Natural killer cell (primary cell): ENCODE measurements at regions not wholly inside any gene's neighbourhood (a gene's known extent, or its start where the extent isn't known, plus 50 kb on each side); places are given as distances from the start of the nearest gene placed in this dataset.
A peak's percentile ranks its signal among the peaks of the same experiment; 100 is the strongest.

Source experiments
- ATAC-seq, 3 donors: fragments of 150-1000 bp in 2 of 3; fragments of 200-7000 bp in 1 of 3; cut with Tn5 transposase; 1 replicate in 1 of 3; 2 replicates in 2 of 3; pipeline ENCODE4 v1.10.0; 2021; ENCODE audit warnings: mild to moderate bottlenecking in 2 of 3, moderate library complexity in 2 of 3
- DNase-seq, 2 donors: peaks; one replicate each; pipeline versions ENCODE4 v3.0.0 to v3.0.0-alpha.2; 2013 to 2021; ENCODE audit warnings: mixed read lengths in 1 of 2
- H3K27ac ChIP-seq: one replicate; pipeline ENCODE4 v1.5.1; 2013; ENCODE audit warnings: mild to moderate bottlenecking, low read length
- H3K27me3 ChIP-seq: one replicate; pipeline ENCODE4 v1.6.1; 2013; ENCODE audit warnings: low read length; ENCODE audit not compliant: control insufficient read depth, insufficient read depth
- H3K36me3 ChIP-seq: one replicate; pipeline ENCODE4 v1.6.1; 2013; ENCODE audit warnings: low read length; ENCODE audit not compliant: control insufficient read depth, insufficient read depth
- H3K4me1 ChIP-seq: one replicate; pipeline ENCODE4 v1.6.1; 2013; ENCODE audit warnings: low read length; ENCODE audit not compliant: control insufficient read depth, insufficient read depth
- H3K4me3 ChIP-seq: one replicate; pipeline ENCODE4 v1.5.1; 2013; ENCODE audit warnings: low read length
- H3K9me3 ChIP-seq: one replicate; pipeline ENCODE4 v1.6.1; 2013; ENCODE audit warnings: low read length; ENCODE audit not compliant: control insufficient read depth, insufficient read depth
- H3K27ac Mint-ChIP-seq, 2 donors: one replicate each; pipeline ENCODE4 v1.8.0; 2022; ENCODE audit warnings: mild to moderate bottlenecking in 2 of 2, mixed read lengths in 2 of 2, moderate library complexity in 1 of 2
- H3K27me3 Mint-ChIP-seq, 2 donors: one replicate each; pipeline ENCODE4 v1.8.0; 2022; ENCODE audit warnings: low read depth in 2 of 2, mixed read lengths in 2 of 2
- H3K36me3 Mint-ChIP-seq: one replicate; pipeline ENCODE4 v1.8.0; 2022; ENCODE audit warnings: mixed read lengths
- H3K4me1 Mint-ChIP-seq, 2 donors: one replicate each; pipeline ENCODE4 v1.8.0; 2022; ENCODE audit warnings: mixed read lengths in 2 of 2
- H3K4me3 Mint-ChIP-seq: one replicate; pipeline ENCODE4 v1.8.0; 2022; ENCODE audit warnings: mild to moderate bottlenecking, moderate library complexity, mixed read lengths
- H3K9me3 Mint-ChIP-seq, 2 donors: one replicate each; pipeline ENCODE4 v1.8.0; 2022; ENCODE audit warnings: mixed read lengths in 2 of 2
- WGBS: methylation state at CpG from one replicate; pipeline ENCODE4 v1.1.7; 2013; ENCODE audit warnings: missing lambda C conversion rate; ENCODE audit not compliant: insufficient coverage; 5-methylcytosine and 5-hydroxymethylcytosine counted together
- intact Hi-C: fragments of 100-400 bp; cut with micrococcal nuclease; formaldehyde crosslinking; loops from one replicate; pipeline ENCODE4 v1.14.2; 2022
- TF ChIP-seq, protein P1 (sequence below): fragments of 200-600 bp; IDR thresholded peaks from one replicate; pipeline ENCODE4 v1.8.0; 2022; ENCODE audit warnings: antibody characterized with exemption

GRCh38 chr11:127098684-127099083, 98.1 kb upstream of the KIRREL3 start:
- WGBS = 84% methylated on average over 1 of the region's 1 CpG
- Mint-ChIP-seq H3K4me1 (no peaks in the 10 kb centered on the region), H3K4me3 (no peak overlapping the region), H3K36me3 (no peaks in the 10 kb centered on the region), H3K27ac (no peak overlapping the region), H3K27me3 (peaks cover 0 to 3% of the 10 kb centered on the region in 2 donors), H3K9me3 (no peaks in the 10 kb centered on the region)
- H3K4me3 ChIP-seq = no peak overlapping the region
- H3K9me3 ChIP-seq = no peaks in the 10 kb centered on the region
- no peaks in the 10 kb centered on the region for H3K4me1 ChIP-seq
- ATAC-seq = no peak
- H3K36me3 ChIP-seq = no peaks in the 10 kb centered on the region
- intact Hi-C loops = no loop called here
- DNase-seq = no peak
- TF ChIP-seq, protein P1, sequence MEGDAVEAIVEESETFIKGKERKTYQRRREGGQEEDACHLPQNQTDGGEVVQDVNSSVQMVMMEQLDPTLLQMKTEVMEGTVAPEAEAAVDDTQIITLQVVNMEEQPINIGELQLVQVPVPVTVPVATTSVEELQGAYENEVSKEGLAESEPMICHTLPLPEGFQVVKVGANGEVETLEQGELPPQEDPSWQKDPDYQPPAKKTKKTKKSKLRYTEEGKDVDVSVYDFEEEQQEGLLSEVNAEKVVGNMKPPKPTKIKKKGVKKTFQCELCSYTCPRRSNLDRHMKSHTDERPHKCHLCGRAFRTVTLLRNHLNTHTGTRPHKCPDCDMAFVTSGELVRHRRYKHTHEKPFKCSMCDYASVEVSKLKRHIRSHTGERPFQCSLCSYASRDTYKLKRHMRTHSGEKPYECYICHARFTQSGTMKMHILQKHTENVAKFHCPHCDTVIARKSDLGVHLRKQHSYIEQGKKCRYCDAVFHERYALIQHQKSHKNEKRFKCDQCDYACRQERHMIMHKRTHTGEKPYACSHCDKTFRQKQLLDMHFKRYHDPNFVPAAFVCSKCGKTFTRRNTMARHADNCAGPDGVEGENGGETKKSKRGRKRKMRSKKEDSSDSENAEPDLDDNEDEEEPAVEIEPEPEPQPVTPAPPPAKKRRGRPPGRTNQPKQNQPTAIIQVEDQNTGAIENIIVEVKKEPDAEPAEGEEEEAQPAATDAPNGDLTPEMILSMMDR = no peak
- H3K27me3 ChIP-seq = no peaks in the 10 kb centered on the region
- no peak overlapping the region for H3K27ac ChIP-seq

DNA sequence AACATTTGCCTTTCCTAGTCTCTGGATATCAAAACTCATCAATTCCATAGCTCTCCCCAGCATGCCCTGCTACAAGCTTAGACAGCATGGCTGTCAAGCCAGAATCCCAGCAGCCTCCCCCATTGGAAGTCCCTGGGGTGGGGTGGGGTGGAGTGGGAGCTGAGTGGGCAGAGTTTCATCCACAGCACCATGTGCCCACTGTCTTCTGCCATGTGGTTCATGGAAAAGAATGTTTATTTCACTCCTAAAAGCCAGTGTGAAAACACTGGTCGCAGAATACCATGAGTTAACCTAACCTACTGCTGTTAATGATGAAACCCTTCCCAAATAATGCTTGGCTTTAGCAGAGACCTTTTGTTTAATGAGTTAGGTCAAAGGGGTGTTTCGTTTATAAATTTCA, 80.2 kb upstream of the KIRREL3 start:
- no peak overlapping the region for H3K27ac ChIP-seq
- H3K27me3 ChIP-seq = no peaks in the 10 kb centered on the region
- no peak overlapping the region for H3K4me3 ChIP-seq
- H3K27me3 Mint-ChIP-seq = no peaks in the 10 kb centered on the region
- DNase-seq (no peak), ATAC-seq (no peak)
- no peaks in the 10 kb centered on the region for H3K4me1 Mint-ChIP-seq
- H3K4me3 Mint-ChIP-seq = no peak overlapping the region
- H3K36me3 ChIP-seq = no peaks in the 10 kb centered on the region
- no peaks in the 10 kb centered on the region for H3K4me1 ChIP-seq
- WGBS = 60% methylated on average over 1 of the region's 2 CpGs
- H3K9me3 ChIP-seq = no peaks in the 10 kb centered on the region
- intact Hi-C loops = no loop called here
- H3K9me3 Mint-ChIP-seq = no peaks in the 10 kb centered on the region
- H3K36me3 Mint-ChIP-seq = no peaks in the 10 kb centered on the region
- TF ChIP-seq, protein P1 = no peak
- H3K27ac Mint-ChIP-seq = no peak overlapping the region

- H3K9me3 ChIP-seq = no peaks in the 10 kb centered on the region
- no peak overlapping the region for H3K27ac Mint-ChIP-seq
- H3K4me1 ChIP-seq = no peaks in the 10 kb centered on the region
- H3K9me3 Mint-ChIP-seq = no peaks in the 10 kb centered on the region
- WGBS = 89% methylated on average over 3 of the region's 4 CpGs
- H3K36me3 Mint-ChIP-seq = no peaks in the 10 kb centered on the region
- no peak overlapping the region for H3K27ac ChIP-seq
- intact Hi-C loops = no loop called here
- H3K27me3 Mint-ChIP-seq = peaks cover 7 to 9% of the 10 kb centered on the region in 2 donors
- no peaks in the 10 kb centered on the region for H3K36me3 ChIP-seq
- no peak overlapping the region for H3K4me3 Mint-ChIP-seq
- H3K4me1 Mint-ChIP-seq = no peaks in the 10 kb centered on the region
- DNase-seq = no peak
- ATAC-seq = no peak
- H3K27me3 ChIP-seq = no peaks in the 10 kb centered on the region
- H3K4me3 ChIP-seq = no peak overlapping the region
- TF ChIP-seq, protein P1 = no peak
Measured at GRCh38 chr11:127075758-127076157, 75.2 kb upstream of the KIRREL3 start.

DNA sequence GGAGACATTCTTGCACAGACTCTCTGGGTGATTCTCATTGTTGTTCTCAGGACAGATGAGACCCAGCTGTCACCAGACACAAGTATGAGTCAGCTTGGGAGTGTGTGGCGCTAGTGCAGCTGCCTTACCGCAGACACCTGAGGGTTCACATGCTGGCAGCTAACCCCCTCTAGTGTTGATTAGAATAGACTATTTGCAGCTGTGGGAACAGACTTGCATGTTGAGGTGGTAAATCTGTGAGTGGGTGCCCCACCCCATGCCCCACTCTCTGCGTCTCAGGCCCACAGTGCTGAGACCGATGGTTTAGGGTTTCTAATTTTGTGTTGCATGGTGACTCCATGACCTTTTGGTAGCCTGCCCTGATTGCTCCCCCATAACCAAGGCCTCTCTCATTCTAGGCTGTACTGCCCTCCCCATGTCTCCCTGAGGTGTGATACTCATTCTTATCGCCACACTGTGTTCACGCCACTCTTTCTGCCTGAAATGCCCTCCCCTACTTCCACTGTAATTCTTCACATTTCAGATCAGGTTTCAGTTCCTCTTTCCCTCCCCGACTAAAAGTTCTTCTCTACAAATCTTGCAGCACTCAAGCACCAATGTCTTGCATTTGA, 73.7 kb upstream of the KIRREL3 start:
- Histone ChIP-seq H3K4me3 (no peak overlapping the region), H3K27ac (no peak overlapping the region), H3K4me1 (no peaks in the 10 kb centered on the region), H3K36me3 (no peaks in the 10 kb centered on the region), H3K9me3 (no peaks in the 10 kb centered on the region), H3K27me3 (no peaks in the 10 kb centered on the region)
- Mint-ChIP-seq H3K27ac (no peak overlapping the region), H3K4me1 (no peaks in the 10 kb centered on the region), H3K36me3 (no peaks in the 10 kb centered on the region), H3K27me3 (peaks cover 7 to 9% of the 10 kb centered on the region in 2 donors), H3K9me3 (no peaks in the 10 kb centered on the region), H3K4me3 (no peak overlapping the region)
- intact Hi-C loops = no loop called here
- peak in 2 of 3 donors; percentile 38 to 54 for ATAC-seq
- 44% methylated on average over 6 of the region's 7 CpGs for WGBS
- DNase-seq = no peak
- TF ChIP-seq, protein P1 = no peak
